Colonic mucosa (tissue), 4 donors: ENCODE measurements at regions not wholly inside any gene's neighbourhood (a gene's known extent, or its start where the extent isn't known, plus 50 kb on each side); places are given as distances from the start of the nearest gene placed in this dataset.

ENCODE experiments used
- DNase-seq: peaks from one replicate; pipeline ENCODE4 v3.0.0-alpha.2; 2020
- H3K27ac ChIP-seq: fragments of 200-600 bp; one replicate; pipeline ENCODE4 v1.8.0; 2021
- H3K27me3 ChIP-seq: fragments of 200-600 bp; one replicate; pipeline ENCODE4 v1.8.0; 2021
- H3K36me3 ChIP-seq: fragments of 200-600 bp; one replicate; pipeline ENCODE4 v1.8.0; 2021
- H3K4me1 ChIP-seq: fragments of 200-600 bp; one replicate; pipeline ENCODE4 v1.8.0; 2021; ENCODE audit warnings: mild to moderate bottlenecking
- H3K4me3 ChIP-seq: fragments of 200-600 bp; one replicate; pipeline ENCODE4 v1.8.0; 2021
- H3K9ac ChIP-seq, 2 donors: one replicate each; pipeline ENCODE4 v1.7.0; 2013; ENCODE audit warnings: control low read depth in 2 of 2, low read depth in 2 of 2, low read length in 2 of 2
- H3K9me3 ChIP-seq: fragments of 200-600 bp; one replicate; pipeline ENCODE4 v1.8.0; 2021
- intact Hi-C: fragments of 100-400 bp; cut with DNase I; formaldehyde crosslinking; loops from one replicate; pipeline ENCODE4 v1.14.1; 2022
- TF ChIP-seq, protein P1 (sequence below): fragments of 200-600 bp; IDR thresholded peaks from one replicate; pipeline ENCODE4 v1.8.0; 2022; ENCODE audit warnings: antibody characterized with exemption, mild to moderate bottlenecking
- donor health status: healthy.
- donor health status: DM: no; HTN: no; CAD: no.
- donor health status: DM: no; HTN: no; CAD: no.

DNA sequence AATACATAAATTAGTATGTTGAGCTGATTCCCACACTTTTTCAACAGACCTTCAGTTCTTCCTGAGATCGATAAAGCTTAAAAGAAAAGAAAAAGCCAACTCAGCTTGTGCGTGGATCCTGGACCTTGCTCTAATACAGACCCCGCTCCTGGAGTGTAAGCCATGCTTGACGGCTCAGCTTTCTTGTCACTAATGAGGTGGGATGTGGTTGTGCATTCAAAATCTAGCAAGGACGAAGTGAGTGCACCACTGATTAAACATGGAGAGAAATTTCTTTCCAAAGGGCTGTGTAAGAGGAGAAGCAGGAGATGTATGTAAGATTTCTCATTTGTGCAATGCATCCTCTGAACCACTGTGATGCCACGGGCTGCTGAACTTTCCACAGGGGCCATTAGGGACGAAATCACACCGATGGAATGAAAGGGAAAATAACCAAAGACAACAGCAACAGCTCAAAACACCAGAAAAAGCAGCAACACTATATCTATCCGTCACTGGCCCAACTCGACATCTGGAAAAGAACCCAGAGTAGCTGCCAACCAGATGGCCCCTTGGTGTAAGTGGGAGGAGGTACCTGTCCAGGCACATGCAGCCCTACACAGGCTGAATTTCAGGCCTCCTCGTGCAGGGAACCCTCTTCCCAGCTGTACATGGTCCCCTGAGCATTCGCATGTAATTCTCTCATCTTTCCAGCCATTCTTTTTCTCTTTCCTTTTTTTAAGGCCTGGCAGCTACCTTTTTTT is 178.9 kb downstream of the SREK1 start:
- Histone ChIP-seq H3K4me3 (no peak overlapping the region), H3K9me3 (no peaks in the 10 kb centered on the region), H3K4me1 (no peaks in the 10 kb centered on the region), H3K9ac (no peak overlapping the region), H3K36me3 (no peaks in the 10 kb centered on the region), H3K27ac (no peak overlapping the region), H3K27me3 (no peaks in the 10 kb centered on the region)
- intact Hi-C loops = no loop called here
- TF ChIP-seq, protein P1, sequence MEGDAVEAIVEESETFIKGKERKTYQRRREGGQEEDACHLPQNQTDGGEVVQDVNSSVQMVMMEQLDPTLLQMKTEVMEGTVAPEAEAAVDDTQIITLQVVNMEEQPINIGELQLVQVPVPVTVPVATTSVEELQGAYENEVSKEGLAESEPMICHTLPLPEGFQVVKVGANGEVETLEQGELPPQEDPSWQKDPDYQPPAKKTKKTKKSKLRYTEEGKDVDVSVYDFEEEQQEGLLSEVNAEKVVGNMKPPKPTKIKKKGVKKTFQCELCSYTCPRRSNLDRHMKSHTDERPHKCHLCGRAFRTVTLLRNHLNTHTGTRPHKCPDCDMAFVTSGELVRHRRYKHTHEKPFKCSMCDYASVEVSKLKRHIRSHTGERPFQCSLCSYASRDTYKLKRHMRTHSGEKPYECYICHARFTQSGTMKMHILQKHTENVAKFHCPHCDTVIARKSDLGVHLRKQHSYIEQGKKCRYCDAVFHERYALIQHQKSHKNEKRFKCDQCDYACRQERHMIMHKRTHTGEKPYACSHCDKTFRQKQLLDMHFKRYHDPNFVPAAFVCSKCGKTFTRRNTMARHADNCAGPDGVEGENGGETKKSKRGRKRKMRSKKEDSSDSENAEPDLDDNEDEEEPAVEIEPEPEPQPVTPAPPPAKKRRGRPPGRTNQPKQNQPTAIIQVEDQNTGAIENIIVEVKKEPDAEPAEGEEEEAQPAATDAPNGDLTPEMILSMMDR = no peak
- DNase-seq = no peak

- TF ChIP-seq, protein P1 = no peak
- intact Hi-C loops = no loop called here
- DNase-seq = no peak
Observed at GRCh38 chr5:66323529-66323895, 179.4 kb downstream of the SREK1 start.

DNA sequence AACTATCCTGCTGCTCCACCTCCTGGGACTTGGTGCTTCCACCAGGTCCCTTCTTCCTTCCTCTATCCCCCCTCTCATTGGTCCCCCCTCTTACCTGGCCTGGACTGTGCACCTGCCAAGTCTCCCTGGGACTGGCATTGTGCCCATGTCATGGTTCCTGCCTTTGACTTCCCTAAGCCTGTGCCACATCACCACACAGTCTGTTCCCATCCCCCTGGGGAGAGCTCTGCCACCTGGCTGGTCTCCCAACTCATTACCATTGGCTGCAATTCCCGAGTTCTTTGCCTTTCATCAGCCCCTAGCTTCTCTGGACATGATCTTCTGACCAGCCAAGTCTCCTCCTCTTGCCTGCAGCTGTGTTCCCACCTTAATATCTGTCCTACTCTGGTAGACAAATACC is 180.3 kb downstream of the SREK1 start:
- Histone ChIP-seq H3K36me3 (no peaks in the 10 kb centered on the region), H3K4me1 (no peaks in the 10 kb centered on the region), H3K27ac (no peak overlapping the region), H3K9ac (no peak overlapping the region), H3K9me3 (no peaks in the 10 kb centered on the region), H3K27me3 (no peaks in the 10 kb centered on the region), H3K4me3 (no peak overlapping the region)
- TF ChIP-seq, protein P1 = no peak
- intact Hi-C loops = no loop called here
- DNase-seq = no peak

More at GRCh38 chr5:66323529-66323895, 179.4 kb downstream of the SREK1 start:
- no peaks in the 10 kb centered on the region for H3K27me3 ChIP-seq
- no peak overlapping the region for H3K9ac ChIP-seq
- H3K4me3 ChIP-seq = no peak overlapping the region
- H3K36me3 ChIP-seq = no peaks in the 10 kb centered on the region
- no peaks in the 10 kb centered on the region for H3K4me1 ChIP-seq
- H3K9me3 ChIP-seq = no peaks in the 10 kb centered on the region
- H3K27ac ChIP-seq = no peak overlapping the region

DNA sequence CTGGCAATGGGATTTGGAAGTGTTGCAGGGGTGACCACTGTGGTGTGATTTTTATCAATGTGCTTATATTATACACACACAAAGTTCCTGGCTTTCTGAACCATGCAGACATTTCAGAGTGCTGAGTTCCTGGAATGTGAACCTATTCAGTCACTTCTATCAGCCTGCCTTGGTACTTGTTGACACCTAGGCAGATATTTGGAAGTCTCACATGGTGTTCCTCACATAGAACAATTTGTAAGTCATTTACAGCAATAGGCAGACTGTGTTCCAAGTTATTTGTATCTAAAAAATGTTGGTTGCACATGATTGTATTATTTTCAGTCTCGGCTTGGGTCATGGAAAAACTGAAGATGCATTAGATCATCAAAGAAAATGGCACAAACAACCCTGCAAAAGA is 182.2 kb downstream of the SREK1 start:
- TF ChIP-seq, protein P1 = no peak
- Histone ChIP-seq H3K4me3 (no peak overlapping the region), H3K27ac (no peak overlapping the region), H3K9ac (no peak overlapping the region), H3K4me1 (no peaks in the 10 kb centered on the region), H3K27me3 (no peaks in the 10 kb centered on the region), H3K9me3 (no peaks in the 10 kb centered on the region), H3K36me3 (no peaks in the 10 kb centered on the region)
- no peak for DNase-seq
- intact Hi-C loops = no loop called here

GRCh38 chr5:66327008-66327407 is 182.9 kb downstream of the SREK1 start:
- Histone ChIP-seq H3K9me3 (no peaks in the 10 kb centered on the region), H3K4me1 (no peaks in the 10 kb centered on the region), H3K27ac (no peak overlapping the region), H3K27me3 (no peaks in the 10 kb centered on the region), H3K36me3 (no peaks in the 10 kb centered on the region), H3K9ac (no peak overlapping the region), H3K4me3 (no peak overlapping the region)
- intact Hi-C loops = no loop called here
- no peak for DNase-seq
- TF ChIP-seq, protein P1 = no peak
